SJCRH30 (cell line): ENCODE measurements at regions not wholly inside any gene's neighbourhood (a gene's known extent, or its start where the extent isn't known, plus 50 kb on each side); places are given as distances from the start of the nearest gene placed in this dataset.
"Not testable (repeated sequence)": the region's sequence is repeated elsewhere in the genome, so short reads cannot be mapped to it uniquely, and the experiment has no call there.

Source experiments
- DNase-seq, 2 experiments: peaks; one replicate each; pipeline ENCODE4 v3.0.0-alpha.2; 2015 to 2020
- H3K27ac ChIP-seq: fragments of 250-450 bp; sonication (Bioruptor Pico); 2 replicates; pipeline ENCODE4 v1.5.1; 2020; ENCODE audit warnings: mild to moderate bottlenecking, moderate library complexity
- H3K27me3 ChIP-seq: fragments of 250-450 bp; sonication (Bioruptor Pico); 2 replicates; pipeline ENCODE4 v1.5.1; 2020; ENCODE audit warnings: mild to moderate bottlenecking, moderate library complexity
- H3K36me3 ChIP-seq: fragments of 250-450 bp; sonication (Bioruptor Pico); 2 replicates; pipeline ENCODE4 v1.5.1; 2020; ENCODE audit warnings: mild to moderate bottlenecking, moderate library complexity
- H3K4me1 ChIP-seq: fragments of 250-450 bp; sonication (Bioruptor Pico); 2 replicates; pipeline ENCODE4 v1.5.1; 2020; ENCODE audit warnings: mild to moderate bottlenecking, moderate library complexity
- H3K4me3 ChIP-seq: fragments of 250-450 bp; sonication (Bioruptor Pico); 2 replicates; pipeline ENCODE4 v1.5.1; 2020; ENCODE audit warnings: mild to moderate bottlenecking, moderate library complexity
- H3K9me3 ChIP-seq: fragments of 250-450 bp; sonication (Bioruptor Pico); replicated peaks from 2 replicates; pipeline ENCODE4 v1.5.1; 2020; ENCODE audit warnings: mild to moderate bottlenecking, moderate library complexity

- H3K27ac ChIP-seq, H3K27me3 ChIP-seq, H3K4me1 ChIP-seq, H3K4me3 ChIP-seq, DNase-seq, H3K36me3 ChIP-seq, H3K9me3 ChIP-seq: not testable (repeated sequence)
These were observed 54.1 kb upstream of the USP14 start for GRCh38 chr18:104264-104663.

- not testable (repeated sequence) for H3K36me3 ChIP-seq, DNase-seq, H3K27me3 ChIP-seq, H3K27ac ChIP-seq, H3K4me3 ChIP-seq, H3K4me1 ChIP-seq, H3K9me3 ChIP-seq
These were observed 53.0 kb upstream of the USP14 start for GRCh38 chr18:105161-106053.

DNA sequence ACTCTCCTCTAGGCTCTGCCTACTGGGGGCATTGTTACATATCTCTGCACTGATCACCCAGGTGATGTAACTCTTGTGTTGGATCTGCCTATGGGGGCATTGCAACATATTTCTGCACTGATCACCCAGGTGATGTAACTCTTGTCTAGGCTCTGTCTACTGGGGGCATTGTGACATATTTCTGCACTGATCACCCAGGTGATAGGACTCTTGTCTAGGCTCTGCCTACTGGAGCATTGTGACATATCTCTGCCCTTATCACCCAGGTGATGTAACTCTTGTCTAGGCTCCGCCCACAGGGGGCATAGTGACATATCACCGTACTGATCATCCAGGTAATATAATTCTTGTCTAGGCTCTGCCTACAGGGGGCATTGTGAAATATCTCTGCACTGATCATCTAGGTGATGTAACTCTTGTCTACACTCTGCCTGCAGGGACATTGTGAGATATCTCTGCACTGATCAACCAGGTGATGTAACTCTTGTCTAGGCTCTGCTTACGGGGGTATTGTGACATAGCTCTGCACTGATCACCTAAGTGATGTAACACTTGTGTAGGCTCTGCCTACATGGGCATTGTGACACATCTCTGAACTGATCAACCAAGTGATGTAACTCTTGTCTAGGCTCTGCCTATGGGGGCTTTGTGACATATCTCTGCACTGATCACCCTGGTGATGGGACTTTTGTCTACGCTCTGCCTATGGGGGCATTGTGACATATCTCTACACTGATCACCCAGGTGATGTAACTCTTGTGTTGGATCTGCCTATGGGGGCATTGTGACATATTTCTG lies 52.1 kb upstream of the USP14 start:
- not testable (repeated sequence) for H3K4me1 ChIP-seq, H3K27ac ChIP-seq, H3K36me3 ChIP-seq, H3K9me3 ChIP-seq, DNase-seq, H3K27me3 ChIP-seq, H3K4me3 ChIP-seq

GRCh38 chr18:106868-107384 lies 51.4 kb upstream of the USP14 start:
- not testable (repeated sequence) for H3K4me3 ChIP-seq, H3K9me3 ChIP-seq, H3K27ac ChIP-seq, H3K36me3 ChIP-seq, H3K4me1 ChIP-seq, H3K27me3 ChIP-seq, DNase-seq

DNA sequence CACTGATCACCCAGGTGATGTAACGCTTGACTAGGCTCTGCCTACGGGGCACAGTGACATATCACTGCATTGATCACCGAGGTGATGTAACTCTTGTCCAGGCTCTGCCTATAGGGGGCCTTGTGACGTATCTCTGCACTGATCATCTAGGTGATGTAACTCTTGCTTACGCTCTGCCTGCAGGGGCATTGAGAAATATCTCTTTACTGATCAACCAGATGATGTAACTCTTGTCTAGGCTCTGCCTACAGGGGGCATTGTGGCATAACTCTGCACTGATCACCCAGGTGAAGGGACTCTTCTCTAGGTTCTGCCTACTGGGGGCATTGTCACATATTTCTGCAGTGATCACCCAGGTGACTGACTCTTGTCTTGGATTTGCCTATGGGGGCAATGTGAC lies 50.9 kb upstream of the USP14 start:
- not testable (repeated sequence) for H3K4me3 ChIP-seq, H3K9me3 ChIP-seq
- peak in 1 of 2 experiments; percentile 12 for DNase-seq

GRCh38 chr18:107947-108664 lies 50.3 kb upstream of the USP14 start:
- not testable (repeated sequence) for H3K36me3 ChIP-seq, H3K27ac ChIP-seq, H3K9me3 ChIP-seq, H3K4me3 ChIP-seq, H3K27me3 ChIP-seq, DNase-seq, H3K4me1 ChIP-seq

More for the DNA sequence above, 50.9 kb upstream of the USP14 start:
- H3K4me1 ChIP-seq, H3K27me3 ChIP-seq, H3K36me3 ChIP-seq, H3K27ac ChIP-seq: not testable (repeated sequence)
